ENCODE measurements at regions not wholly inside any gene's neighbourhood (a gene's known extent, or its start where the extent isn't known, plus 50 kb on each side); places are given as distances from the start of the nearest gene placed in this dataset.

- no peak for DNase-seq
Observed at GRCh38 chr14:97367278-97367677, 570.1 kb downstream of the VRK1 start.

GRCh38 chr14:97368049-97368448 is 570.9 kb downstream of the VRK1 start:
- no peak for DNase-seq

- DNase-seq = no peak
Observed at GRCh38 chr14:97368900-97369564, 571.9 kb downstream of the VRK1 start.

- no peak for DNase-seq
Observed at GRCh38 chr14:97369901-97370300, 572.7 kb downstream of the VRK1 start.

GRCh38 chr14:97376310-97376709 is 579.1 kb downstream of the VRK1 start:
- DNase-seq = no peak

GRCh38 chr14:97377550-97377949 is 580.4 kb downstream of the VRK1 start:
- no peak for DNase-seq

GRCh38 chr14:97379091-97379531 is 581.9 kb downstream of the VRK1 start:
- no peak for DNase-seq

- DNase-seq = peak; percentile 57
Observed at GRCh38 chr14:97380539-97380941, 583.4 kb downstream of the VRK1 start.

- no peak for DNase-seq
Observed at GRCh38 chr14:97381309-97381708, 584.1 kb downstream of the VRK1 start.

- no peak for DNase-seq
Observed at GRCh38 chr14:97382616-97383226, 585.5 kb downstream of the VRK1 start.

- no peak for DNase-seq
Observed at GRCh38 chr14:97385727-97386126, 588.5 kb downstream of the VRK1 start.

GRCh38 chr14:97387252-97387874 is 590.2 kb downstream of the VRK1 start:
- no peak for DNase-seq

- DNase-seq = no peak
Observed at GRCh38 chr14:97388408-97388807, 591.2 kb downstream of the VRK1 start.

- DNase-seq = no peak
Observed at GRCh38 chr14:97390096-97390724, 593.0 kb downstream of the VRK1 start.

- DNase-seq = no peak
Observed at GRCh38 chr14:97393244-97393643, 596.1 kb downstream of the VRK1 start.

GRCh38 chr14:97395068-97395467 is 597.9 kb downstream of the VRK1 start:
- no peak for DNase-seq

- DNase-seq = no peak
Observed at GRCh38 chr14:97401714-97402113, 604.5 kb downstream of the VRK1 start.

GRCh38 chr14:97402279-97402678 is 605.1 kb downstream of the VRK1 start:
- DNase-seq = no peak

- no peak for DNase-seq
Observed at GRCh38 chr14:97407701-97408407, 610.7 kb downstream of the VRK1 start.

- DNase-seq = no peak
Observed at GRCh38 chr14:97408503-97408902, 611.3 kb downstream of the VRK1 start.

- peak; percentile 33 for DNase-seq
Observed at GRCh38 chr14:97408937-97409815, 612.0 kb downstream of the VRK1 start.
